Muscle of leg (tissue), 3 donors: ENCODE measurements at regions not wholly inside any gene's neighbourhood (a gene's known extent, or its start where the extent isn't known, plus 50 kb on each side); places are given as distances from the start of the nearest gene placed in this dataset.

ENCODE experiments used
- DNase-seq: peaks from one replicate; pipeline ENCODE4 v3.0.0; 2013
- H3K27ac ChIP-seq: one replicate; pipeline ENCODE4 v1.5.1; 2013; ENCODE audit warnings: mild to moderate bottlenecking, low read length, control low read depth
- H3K27me3 ChIP-seq: one replicate; pipeline ENCODE4 v1.6.1; 2013; ENCODE audit warnings: low read length; ENCODE audit not compliant: control insufficient read depth, insufficient read depth
- H3K36me3 ChIP-seq: one replicate; pipeline ENCODE4 v1.6.1; 2013; ENCODE audit warnings: low read length; ENCODE audit not compliant: control insufficient read depth, insufficient read depth
- H3K4me1 ChIP-seq: one replicate; pipeline ENCODE4 v1.6.1; 2013; ENCODE audit warnings: low read length; ENCODE audit not compliant: control insufficient read depth, insufficient read depth
- H3K4me3 ChIP-seq: one replicate; pipeline ENCODE4 v1.5.1; 2013; ENCODE audit warnings: low read length, control low read depth
- H3K9me3 ChIP-seq: replicated peaks from 2 replicates; pipeline ENCODE4 v1.6.1; 2013; ENCODE audit warnings: low read depth, low read length; ENCODE audit not compliant: control insufficient read depth
- WGBS: methylation state at CpG from one replicate; pipeline ENCODE4 v1.1.5; 2013; ENCODE audit warnings: missing lambda C conversion rate; ENCODE audit not compliant: insufficient coverage; 5-methylcytosine and 5-hydroxymethylcytosine counted together

DNA sequence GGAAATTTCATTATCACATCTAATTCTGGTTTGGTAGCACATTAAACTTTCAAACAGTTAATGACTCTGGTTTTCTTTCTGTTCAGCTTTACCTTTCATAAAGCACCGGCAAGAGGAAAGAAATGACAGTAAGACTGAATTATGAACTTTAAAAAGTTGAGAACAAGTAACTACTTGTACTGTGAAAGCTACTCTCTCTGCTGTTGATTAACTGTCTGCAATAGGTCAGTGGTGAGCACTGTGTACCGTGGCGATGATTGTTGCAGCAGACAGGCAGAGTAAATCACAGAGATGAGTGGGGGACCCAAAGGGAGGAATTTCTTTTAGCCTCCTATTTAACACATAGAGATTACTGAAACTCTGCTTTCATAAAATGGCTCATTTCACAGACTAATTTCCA lies 74.0 kb upstream of the MEF2C start:
- Histone ChIP-seq H3K27me3 (no peaks in the 10 kb centered on the region), H3K4me3 (no peak overlapping the region), H3K27ac (no peak overlapping the region), H3K4me1 (peaks cover 2% of the 10 kb centered on the region), H3K36me3 (no peaks in the 10 kb centered on the region), H3K9me3 (no peaks in the 10 kb centered on the region)
- no peak for DNase-seq
- no CpG with 5 or more reads among the region's 3 CpGs for WGBS

DNA sequence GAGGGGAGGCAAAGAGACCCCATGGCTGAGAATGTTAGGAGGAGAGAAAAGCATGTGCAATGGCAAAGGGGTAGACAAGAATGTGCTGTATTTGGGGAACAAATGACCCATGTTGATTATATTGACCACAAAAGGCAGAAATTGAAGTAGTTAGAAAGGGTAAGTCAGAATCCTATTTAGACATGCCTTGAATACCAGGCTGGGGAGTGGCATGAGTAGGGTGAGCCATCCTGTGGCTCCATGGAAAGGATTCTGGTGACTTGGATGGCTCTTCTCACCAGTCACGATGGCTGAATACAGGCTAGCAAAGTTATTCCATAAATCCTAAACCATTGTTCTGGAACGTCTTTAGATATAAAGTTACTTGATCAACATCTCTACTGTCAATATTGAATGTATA lies 73.4 kb upstream of the MEF2C start:
- Histone ChIP-seq H3K9me3 (no peaks in the 10 kb centered on the region), H3K4me3 (no peak overlapping the region), H3K4me1 (peaks cover 2% of the 10 kb centered on the region), H3K27me3 (no peaks in the 10 kb centered on the region), H3K27ac (peak overlapping the region; percentile 1), H3K36me3 (no peaks in the 10 kb centered on the region)
- WGBS, result no CpG with 5 or more reads among the region's 2 CpGs
- no peak for DNase-seq

DNA sequence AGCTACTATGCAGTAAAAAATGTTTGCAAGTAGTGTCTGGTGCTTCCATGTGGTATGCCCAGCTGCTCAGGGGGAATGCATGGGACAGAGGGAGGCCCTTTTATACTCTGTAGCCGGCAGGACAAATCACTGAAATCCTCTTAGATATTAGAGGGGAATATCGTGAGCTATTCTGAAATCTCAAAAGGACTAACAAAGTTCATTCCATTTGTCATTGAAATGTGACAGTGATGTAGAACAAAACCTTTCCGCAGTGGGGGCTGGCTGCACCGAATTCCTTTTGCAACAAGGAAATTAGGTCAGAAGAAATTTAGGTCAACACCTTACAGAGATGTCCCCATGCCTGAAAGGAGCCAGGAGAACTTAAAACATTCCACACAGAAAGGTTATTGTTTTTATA lies 72.4 kb upstream of the MEF2C start:
- no peak for DNase-seq
- no CpG with 5 or more reads among the region's 4 CpGs for WGBS
- peak overlapping the region; percentile 68 for H3K27ac ChIP-seq
- H3K27me3 ChIP-seq, result no peaks in the 10 kb centered on the region
- no peak overlapping the region for H3K4me3 ChIP-seq
- H3K36me3 ChIP-seq, result no peaks in the 10 kb centered on the region
- H3K9me3 ChIP-seq, result no peaks in the 10 kb centered on the region
- H3K4me1 ChIP-seq, result peaks cover 2% of the 10 kb centered on the region

DNA sequence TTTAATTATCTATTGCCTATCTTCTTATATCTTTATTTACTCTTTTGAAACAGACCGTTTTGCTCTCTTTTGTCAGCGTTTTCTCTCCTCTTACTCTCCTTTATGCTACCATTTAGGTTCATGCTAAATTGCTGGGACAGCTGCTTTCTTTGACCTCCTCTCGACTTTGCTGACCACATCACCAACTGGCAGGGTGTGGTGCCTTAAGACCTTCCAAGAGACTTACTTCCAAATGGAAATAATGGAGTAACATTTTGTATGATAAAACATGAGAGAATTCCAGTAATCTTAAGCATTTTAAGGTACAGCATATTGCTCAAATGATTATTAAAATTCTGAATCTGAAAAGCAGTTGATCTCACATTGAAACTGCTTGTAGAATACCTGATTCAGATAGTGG lies 71.5 kb upstream of the MEF2C start:
- Histone ChIP-seq H3K36me3 (no peaks in the 10 kb centered on the region), H3K4me1 (peaks cover 2% of the 10 kb centered on the region), H3K27me3 (no peaks in the 10 kb centered on the region), H3K27ac (peak overlapping the region; percentile 68), H3K9me3 (no peaks in the 10 kb centered on the region), H3K4me3 (no peak overlapping the region)
- peak; percentile 63 for DNase-seq
- 73% methylated on average over 2 of the region's 3 CpGs for WGBS

DNA sequence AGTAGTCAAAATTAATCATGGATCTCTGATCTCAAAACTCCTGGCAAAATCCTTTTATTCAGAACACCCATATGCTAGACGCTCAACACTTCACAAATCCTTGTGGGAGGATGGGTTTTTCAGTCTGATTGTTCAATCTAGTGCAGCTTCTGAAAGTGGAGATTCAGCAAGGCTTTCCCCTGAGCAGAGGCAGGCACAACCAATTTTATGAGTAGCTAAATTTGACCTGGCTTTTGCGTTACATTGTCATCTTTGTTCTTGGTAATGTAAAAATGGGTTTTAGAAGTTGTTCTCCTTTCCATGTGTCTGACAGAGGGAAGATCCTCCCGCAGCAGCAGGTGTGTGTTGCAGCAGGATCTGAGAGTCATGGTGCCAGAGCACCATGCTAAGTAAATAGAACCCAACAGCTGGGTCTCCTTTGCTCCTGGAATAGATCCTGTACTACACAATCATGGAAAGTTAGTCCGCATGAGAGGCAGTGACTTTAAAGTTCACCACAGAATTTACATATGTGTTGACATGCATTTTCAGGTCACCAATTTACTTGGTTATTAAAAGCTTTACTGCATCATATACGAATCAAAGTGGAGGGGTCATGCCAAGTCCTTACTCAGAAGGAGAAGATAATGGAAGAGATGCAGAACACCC lies 70.1 kb upstream of the MEF2C start:
- peaks cover 7% of the 10 kb centered on the region for H3K4me1 ChIP-seq
- DNase-seq, result peak; percentile 51
- 69% methylated on average over 2 of the region's 5 CpGs for WGBS

DNA sequence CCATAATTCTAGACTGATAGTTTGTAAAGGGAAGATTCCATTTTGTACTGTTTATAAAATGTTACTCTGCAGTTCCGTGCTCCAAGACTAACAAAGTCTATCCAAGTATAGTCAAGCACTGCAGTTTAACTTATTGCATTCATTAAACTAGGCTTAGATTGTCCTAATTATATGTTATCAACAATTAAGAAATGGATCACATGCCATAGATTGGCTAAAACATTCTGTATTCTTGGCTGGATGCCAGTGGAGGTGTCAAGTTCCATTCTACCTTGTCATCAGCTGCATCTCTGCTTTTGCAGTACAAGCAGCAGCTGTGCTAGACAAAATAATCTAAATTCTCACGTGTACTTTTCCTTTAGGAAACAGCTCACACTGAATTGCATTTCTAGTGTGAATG lies 69.4 kb upstream of the MEF2C start:
- no CpG with 5 or more reads among the region's 2 CpGs for WGBS
- H3K4me3 ChIP-seq, result no peak overlapping the region
- no peaks in the 10 kb centered on the region for H3K27me3 ChIP-seq
- H3K4me1 ChIP-seq, result peaks cover 7% of the 10 kb centered on the region
- no peaks in the 10 kb centered on the region for H3K9me3 ChIP-seq
- DNase-seq, result peak; percentile 57
- no peaks in the 10 kb centered on the region for H3K36me3 ChIP-seq
- H3K27ac ChIP-seq, result peak overlapping the region; percentile 60

More for the DNA sequence above, 70.1 kb upstream of the MEF2C start:
- H3K27me3 ChIP-seq, result no peaks in the 10 kb centered on the region
- H3K9me3 ChIP-seq, result no peaks in the 10 kb centered on the region
- H3K4me3 ChIP-seq, result no peak overlapping the region
- no peaks in the 10 kb centered on the region for H3K36me3 ChIP-seq
- peak overlapping the region; percentile 68 for H3K27ac ChIP-seq

DNA sequence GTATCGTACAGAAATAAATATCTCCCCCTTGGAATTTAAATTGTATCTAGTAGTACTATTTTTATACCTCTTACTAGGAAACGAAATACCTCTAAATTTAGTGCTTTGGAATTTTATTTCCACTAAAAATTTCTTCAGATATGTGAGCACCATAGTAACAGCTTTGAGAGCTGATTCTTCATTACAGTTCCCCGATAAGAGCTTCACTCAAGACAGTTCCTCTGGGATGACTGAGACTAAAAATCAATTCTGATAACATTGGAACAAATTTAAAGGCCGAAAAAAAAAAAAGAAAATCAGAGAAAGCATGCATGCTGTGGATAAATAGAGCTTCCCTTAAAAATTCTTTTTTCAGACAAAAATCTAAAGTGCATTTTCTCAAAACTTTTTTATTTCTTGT lies 68.5 kb upstream of the MEF2C start:
- WGBS, result no CpG with 5 or more reads among the region's 4 CpGs
- H3K4me3 ChIP-seq, result no peak overlapping the region

DNA sequence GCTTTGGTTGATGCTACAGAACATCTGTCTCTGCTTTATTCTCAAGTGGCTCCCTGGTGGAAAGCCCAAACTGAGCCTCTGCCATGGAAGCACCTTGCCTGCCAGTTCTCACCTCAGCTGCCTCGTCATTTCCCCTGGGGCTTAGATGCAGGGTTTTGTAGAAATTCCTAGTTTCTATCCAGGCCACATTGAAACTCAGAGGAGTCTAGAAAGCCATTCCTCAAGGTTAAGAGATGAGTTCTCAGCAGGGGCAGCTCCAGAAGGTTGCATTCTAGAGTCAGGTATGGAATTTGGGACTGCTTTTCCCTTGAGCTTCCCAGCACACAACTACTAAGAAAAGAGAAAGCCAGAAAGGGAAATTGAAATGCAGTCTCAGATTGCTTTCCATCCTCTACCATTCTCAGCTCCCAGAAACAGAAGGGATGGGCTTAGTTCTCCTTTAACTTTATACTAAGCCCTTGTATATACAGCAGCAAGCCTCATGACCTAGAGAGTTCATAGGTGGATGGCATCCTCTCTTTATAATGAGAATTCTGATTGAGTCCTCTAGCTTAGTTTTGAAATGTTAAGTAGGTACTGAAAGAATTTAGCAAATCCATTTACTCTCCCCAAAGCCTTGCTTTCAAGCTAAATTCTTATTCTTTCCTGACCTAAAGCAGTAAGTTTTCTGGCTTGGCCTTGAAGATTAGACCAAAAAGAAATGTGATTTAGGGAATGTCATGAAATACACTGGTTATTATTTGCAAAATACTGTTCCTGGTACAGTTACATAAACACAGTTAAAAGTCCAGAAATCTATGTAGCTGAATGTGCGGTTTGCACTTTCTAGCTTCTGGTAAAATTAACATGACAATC lies 66.0 kb upstream of the MEF2C start:
- Histone ChIP-seq H3K36me3 (no peaks in the 10 kb centered on the region), H3K4me1 (peaks cover 20% of the 10 kb centered on the region), H3K27me3 (no peaks in the 10 kb centered on the region), H3K9me3 (no peaks in the 10 kb centered on the region), H3K4me3 (no peak overlapping the region), H3K27ac (no peak overlapping the region)
- WGBS, result 33% methylated on average over 1 of the region's 2 CpGs
- no peak for DNase-seq

More for the DNA sequence above, 68.5 kb upstream of the MEF2C start:
- Histone ChIP-seq H3K27ac (no peak overlapping the region), H3K36me3 (no peaks in the 10 kb centered on the region), H3K27me3 (no peaks in the 10 kb centered on the region), H3K9me3 (no peaks in the 10 kb centered on the region), H3K4me1 (peaks cover 7% of the 10 kb centered on the region)
- no peak for DNase-seq

DNA sequence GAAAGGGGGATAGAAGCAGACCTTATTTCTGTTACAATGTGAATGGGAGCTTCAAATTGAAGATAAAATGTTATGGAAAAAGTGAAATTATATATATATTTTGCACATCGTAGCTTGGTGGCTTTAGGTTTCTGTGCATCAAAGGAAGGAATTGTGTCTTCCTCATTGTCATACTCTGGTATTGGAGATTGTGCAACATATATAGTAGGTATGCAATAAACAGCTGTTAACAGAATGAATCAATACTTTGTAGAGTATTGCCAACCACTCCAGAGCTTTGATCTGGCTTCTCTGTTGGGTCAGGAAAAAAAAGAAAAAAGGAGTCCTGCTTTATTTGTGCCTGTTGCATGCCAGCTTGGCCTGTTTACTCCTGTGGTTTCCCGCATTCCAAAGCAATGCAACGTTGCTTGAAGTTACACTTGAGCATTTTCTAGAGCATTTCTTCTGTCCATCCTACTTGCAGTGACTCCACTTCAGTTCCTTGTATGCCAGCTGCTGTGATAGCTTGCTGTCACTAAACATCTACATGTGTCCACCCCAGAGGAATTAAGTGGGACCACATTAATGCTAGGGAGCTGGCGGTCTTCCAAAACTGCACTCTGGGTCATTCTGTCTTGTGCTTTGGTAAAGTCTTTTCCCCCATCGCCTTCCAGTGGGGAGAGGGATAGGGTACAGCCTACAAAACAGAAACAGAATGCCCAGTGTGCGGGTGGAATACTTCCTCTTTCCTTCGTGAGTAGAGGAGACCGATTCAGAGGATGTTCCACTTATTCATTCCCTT lies 62.0 kb upstream of the MEF2C start:
- WGBS, result 74% methylated on average over 5 of the region's 8 CpGs

DNA sequence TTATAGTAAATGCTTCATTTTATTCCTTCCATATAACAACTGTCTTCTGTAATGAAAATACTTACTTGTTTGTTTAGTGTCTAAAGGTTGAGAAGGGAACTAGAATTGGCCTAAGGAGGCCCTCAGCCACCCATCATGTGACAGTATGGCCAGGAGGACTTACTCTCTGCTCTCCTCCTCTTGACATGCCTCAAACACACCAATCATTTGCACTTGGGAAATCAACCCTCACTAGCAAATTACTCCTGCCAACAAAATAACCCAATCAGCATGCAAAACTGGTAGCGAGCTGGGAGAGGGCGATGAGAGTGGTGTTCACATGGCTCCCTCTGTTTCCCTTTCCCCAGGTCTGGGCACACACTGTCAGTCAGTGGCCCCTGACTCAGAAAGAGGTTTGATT lies 58.6 kb upstream of the MEF2C start:
- no peaks in the 10 kb centered on the region for H3K36me3 ChIP-seq
- no peak overlapping the region for H3K27ac ChIP-seq
- WGBS, result no CpG with 5 or more reads among the region's 2 CpGs
- peaks cover 23% of the 10 kb centered on the region for H3K4me1 ChIP-seq
- DNase-seq, result no peak
- no peak overlapping the region for H3K4me3 ChIP-seq
- no peaks in the 10 kb centered on the region for H3K9me3 ChIP-seq
- no peaks in the 10 kb centered on the region for H3K27me3 ChIP-seq

More for the DNA sequence above, 62.0 kb upstream of the MEF2C start:
- Histone ChIP-seq H3K27me3 (no peaks in the 10 kb centered on the region), H3K36me3 (no peaks in the 10 kb centered on the region), H3K4me1 (peaks cover 27% of the 10 kb centered on the region), H3K4me3 (no peak overlapping the region), H3K27ac (peak overlapping the region; percentile 23), H3K9me3 (no peaks in the 10 kb centered on the region)
- peak; percentile 42 for DNase-seq
